ENCODE measurements at regions not wholly inside any gene's neighbourhood (a gene's known extent, or its start where the extent isn't known, plus 50 kb on each side); places are given as distances from the start of the nearest gene placed in this dataset.

DNA sequence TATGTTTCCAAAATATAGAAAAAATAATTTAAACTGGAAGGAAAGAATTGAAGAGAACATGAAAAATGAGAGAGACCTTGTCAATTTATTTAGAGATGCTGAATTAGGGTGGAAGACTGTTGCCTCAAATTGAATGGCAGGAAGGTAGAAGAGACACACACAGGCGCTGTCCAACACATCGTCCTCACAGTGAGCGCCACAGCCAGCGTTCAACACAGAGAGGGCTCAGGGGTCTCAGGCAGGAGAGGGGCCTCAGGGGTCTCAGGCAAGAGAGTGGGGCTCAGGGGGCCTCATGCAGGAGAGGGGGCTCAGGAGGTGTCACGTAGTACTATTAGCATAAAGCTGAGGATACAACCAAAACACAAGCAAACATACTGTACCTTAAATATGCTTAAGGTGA, 65.7 kb downstream of the TMEM18 start:
- DNase-seq, result no peak

DNA sequence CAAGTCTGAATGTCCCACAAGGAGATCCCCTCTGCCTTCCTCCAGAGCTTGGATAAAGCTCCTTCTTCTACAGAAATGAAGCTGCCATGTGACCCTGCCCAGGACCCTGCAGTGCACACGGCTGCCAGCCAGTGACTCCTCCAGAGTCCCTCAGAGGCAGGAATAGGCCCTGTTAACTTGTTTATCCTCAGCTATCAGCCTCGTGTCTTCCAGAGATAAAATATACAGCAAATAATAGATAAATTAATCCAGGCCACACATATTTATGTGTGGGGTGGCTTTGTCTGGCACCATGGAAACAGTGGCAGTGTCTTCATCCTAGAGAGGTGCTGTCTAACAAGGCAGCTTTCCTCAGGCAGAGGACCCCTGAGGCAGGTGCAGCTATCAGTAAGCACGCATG, 66.7 kb downstream of the TMEM18 start:
- no peak for DNase-seq

DNA sequence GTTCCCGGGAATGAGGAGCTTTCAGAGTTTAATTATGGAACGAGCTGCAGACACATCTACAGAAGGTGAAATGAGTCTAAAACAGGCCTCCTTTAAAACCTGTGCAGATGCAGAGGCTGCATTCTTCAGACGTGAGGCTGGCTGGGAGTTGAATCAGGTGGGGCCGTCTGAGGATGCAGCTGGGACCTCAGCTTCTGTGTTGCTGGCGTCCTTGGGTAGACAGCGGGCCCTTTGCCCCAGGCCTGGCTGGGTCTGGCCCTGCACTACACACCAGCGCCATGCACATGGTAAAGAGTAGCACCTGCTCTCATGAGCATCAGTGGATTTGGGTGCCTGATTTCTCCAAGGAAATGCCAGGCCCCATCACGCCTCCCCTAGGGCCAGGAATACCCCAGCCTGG, 67.3 kb downstream of the TMEM18 start:
- DNase-seq, result no peak

DNA sequence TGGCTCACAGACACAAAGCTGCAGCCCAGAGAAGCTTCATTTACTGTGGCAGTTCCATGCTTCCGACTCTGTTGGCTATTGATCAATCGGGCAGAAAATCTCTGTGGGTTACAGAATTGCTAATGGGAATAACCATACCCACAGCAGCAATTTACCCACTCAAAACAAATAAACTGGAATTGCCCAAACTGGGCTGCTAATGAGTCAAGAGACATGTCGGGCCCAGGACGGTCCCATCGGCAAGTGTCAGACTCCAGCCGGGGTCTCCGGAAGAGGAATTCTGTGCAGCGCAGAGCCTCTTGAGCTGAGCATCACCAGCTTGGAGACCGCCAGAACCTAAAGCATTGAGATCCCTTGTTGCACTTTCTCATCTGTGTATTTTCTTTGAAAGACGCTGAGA, 67.8 kb downstream of the TMEM18 start:
- DNase-seq, result no peak

DNA sequence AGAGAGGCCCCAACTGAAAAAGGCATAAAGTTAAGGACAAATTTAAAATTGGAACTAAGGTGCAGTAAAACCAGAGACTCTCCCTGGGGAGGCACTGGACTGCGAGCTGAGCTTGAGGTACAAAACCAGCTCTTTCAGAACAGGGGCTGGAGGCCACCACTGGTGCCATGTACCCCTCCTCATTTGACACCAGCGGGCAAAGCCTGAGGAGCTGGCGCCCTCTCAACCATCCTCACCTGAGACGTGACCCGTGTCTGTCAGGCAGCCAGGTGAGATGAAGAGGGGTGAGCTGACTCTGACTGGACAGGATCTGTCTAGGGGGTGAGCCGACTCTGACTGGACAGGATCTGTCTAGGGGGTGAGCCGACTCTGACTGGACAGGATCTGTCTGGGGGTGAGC, 68.5 kb downstream of the TMEM18 start:
- DNase-seq, result no peak

DNA sequence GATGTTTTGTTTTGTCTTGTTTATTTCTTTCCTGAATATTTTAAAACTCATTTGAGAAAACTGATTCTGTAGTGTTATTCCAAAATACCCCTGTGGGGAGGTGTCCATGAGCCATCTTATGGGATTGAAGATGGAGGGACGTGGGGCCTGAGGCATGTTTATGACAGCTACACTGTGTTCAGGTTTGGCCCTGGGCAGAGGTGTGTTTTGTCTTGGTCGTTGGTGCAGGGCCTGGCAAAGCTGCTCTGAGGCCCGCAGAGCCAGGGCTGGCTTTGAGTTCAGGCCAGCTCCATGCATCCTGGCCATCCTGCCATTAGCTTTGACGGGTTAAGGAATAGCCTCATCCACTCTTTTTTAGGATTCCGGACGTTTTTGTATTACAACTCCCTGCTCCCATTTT, 68.9 kb downstream of the TMEM18 start:
- no peak for DNase-seq

DNA sequence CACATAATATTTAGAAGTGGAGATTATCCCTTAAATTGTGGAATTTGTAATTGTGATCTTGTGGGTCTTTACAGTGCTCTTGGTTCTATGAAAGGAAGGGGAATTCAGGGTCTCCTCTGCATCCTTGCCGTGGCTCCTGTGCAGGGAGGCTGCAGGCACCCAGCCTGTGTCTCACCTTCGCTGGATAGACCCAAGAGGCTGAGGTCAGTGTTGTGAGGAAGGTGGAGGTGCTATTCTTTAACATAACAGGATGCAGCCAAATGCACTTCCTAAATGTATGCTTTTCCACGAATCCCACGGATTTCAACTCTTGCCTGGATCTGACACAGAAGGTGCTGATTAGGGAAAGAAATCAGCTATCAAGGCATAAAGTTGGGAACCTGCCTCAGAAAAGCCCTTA, 69.5 kb downstream of the TMEM18 start:
- DNase-seq, result no peak

DNA sequence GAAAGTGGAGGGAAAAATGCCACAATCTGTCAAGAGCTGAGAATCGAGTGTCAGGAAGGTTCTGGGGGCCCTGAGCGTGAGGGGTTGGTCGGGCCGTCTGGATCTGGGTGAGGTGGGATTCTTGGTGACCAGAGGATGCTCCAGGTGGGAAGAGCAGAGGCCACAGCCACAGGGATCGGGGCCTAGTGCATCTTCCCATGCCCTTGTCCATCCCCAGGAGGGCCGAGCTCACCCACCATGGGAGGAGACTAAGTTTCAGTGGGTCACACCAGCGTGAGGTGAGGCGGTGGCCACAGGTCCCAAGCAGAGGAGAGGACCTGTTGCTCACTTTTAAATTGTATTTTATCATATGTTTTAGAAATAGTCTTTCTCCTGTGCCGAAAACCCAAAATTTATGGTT, 70.0 kb downstream of the TMEM18 start:
- no peak for DNase-seq

DNA sequence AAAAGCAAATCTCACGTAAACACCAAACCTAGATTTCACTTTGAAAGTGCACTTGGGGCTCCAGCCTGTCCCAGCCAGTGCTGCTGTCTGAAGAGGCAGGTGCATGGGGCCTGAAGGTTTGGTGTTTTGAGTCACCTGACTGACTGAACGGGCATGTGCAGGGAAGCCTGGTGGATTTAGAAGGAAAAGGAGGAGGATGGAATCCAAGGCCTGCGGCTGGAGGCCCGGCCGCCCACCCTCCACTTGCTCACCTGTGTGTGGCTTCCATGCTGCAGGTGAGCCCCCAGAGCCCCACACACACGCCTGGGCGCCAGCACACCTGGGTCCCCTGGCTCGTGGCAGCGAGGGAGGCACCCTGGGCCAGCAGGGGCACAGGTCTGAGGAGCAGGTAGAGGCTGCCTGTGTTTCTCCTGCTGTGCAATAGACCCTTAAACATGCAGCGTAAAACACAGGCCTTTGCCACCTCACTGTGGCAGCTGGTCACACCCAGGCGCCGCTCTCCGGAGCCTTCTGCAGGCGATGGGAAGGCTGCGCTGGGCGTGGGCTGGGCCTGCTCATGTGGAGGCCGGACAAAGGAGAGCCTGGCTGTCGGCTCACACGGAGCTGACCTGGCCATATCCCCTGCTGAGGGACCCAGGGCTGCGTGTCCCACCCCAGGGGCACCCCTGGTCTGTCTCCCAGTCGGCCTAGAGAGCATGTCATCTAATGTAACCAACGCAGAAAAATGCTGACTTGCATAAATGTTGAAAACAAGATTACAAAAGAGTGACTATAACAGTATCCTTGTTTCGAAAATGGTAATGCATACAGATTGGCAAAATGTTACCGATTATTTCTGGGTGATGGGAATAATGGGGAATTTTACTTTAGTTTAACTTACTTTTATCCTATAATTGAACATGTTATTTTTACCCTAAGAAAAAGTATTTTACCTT, 71.3 kb downstream of the TMEM18 start:
- no peak for DNase-seq

DNA sequence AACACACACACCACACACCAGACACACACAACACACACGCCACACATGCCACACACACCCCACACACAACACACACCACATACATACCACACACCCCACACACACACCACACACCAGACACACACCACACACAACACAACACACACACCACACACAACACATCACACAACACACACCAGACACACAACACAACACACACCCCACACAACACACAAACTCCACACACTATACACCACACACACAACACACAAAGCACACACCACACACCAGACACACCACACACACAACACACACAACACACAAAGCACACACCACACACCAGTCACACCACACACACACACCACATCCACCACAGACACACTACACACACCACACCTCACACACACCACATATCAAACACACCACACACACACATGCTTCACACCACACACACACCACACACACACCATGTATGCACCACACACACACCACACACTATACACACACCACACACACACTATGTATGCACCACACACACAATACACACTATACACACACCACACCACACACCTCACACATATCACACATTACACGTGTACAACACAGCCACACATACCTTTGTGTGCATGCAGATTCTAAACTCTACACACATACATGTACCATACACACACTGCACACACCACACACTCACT, 72.2 kb downstream of the TMEM18 start:
- no peak for DNase-seq

DNA sequence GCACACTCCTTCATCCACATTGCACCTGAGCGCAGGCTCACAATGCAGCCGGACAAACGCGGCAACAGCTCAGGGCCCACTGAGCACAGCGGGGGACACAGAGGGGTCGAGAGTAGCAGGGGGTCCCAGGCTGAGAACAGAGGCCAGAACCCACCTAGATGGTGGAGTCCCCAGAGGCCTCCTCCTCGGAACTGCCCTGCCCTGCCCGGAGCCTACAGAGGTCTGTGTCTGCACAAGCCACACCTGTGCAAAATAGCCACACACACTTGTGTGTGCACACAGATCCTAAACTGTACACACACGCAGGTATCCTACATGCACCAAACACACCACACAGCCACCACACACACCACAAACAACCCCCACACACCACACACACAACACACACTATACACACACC, 72.8 kb downstream of the TMEM18 start:
- DNase-seq, result no peak

DNA sequence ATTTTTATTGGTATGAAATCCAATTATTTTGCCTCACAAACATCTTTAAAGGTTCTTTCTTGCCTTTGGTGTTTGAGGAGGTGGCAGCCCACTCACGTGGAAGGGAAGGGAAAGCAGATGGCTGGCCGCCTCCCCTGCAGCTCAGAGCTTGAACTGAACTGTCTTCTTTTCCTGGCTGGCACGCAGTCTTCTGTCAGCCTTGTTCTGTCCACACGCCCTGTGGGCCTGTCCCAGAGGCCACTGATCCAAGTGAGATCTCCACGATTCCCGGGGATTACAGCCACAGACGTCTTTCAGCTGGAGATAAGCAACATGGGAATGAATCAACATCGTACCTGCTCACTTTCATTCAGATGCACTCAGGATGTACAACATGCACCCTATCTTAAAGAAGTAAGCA, 73.3 kb downstream of the TMEM18 start:
- DNase-seq, result no peak

DNA sequence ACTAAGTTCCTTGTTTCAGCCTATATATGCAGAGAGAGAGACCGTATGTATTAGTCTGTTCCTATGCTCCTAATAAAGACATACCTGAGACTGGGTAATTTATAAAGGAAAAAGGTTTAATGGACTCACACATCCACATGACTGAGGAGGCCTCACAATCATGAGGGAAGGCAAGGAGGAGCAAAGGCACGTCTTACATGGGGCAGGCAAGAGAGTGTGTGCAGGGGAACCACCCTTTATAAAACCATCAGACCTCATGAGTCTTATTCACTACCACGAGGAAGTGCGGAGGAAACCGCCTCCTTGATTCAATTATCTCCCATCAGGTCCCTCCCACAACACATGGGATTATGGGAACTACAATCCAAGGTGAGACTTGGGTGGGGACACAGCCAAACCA, 73.8 kb downstream of the TMEM18 start:
- DNase-seq, result no peak

DNA sequence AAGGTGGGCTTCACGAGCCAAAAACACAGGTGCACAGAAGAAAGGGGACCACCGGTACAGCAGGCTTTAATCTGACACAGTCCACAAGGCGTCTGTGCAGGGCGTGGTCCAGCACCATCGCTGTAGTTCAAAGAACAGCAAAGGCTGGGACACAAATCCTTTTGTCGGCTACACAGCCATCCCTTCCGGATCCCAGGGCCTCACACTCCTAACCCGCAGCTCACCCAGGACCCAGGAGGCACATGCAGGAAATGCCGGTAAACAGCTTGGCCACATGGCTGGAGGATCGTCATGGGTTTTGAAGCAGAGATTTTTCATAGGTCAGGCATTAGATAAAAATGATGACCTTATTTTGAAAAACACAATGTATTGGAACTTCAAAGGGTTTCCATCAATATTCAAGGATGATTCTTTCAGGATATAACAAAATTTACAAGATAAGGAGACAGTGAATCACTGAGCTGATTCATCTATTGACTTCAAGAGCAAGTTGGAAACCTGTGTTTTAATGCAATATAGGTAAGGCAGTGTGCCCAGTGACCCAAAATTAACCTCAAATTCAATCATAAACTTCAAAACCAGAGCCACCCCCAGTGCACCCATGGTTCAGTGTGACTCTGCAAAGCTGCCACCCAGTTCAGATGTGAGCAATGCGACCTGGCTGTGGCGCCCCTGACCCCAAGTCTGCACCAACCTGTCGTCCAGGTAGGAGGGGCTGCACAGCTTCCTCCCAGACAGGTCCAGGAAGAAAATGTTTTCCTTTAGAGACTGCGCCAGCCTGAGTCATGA, 74.4 kb downstream of the TMEM18 start:
- no peak for DNase-seq

DNA sequence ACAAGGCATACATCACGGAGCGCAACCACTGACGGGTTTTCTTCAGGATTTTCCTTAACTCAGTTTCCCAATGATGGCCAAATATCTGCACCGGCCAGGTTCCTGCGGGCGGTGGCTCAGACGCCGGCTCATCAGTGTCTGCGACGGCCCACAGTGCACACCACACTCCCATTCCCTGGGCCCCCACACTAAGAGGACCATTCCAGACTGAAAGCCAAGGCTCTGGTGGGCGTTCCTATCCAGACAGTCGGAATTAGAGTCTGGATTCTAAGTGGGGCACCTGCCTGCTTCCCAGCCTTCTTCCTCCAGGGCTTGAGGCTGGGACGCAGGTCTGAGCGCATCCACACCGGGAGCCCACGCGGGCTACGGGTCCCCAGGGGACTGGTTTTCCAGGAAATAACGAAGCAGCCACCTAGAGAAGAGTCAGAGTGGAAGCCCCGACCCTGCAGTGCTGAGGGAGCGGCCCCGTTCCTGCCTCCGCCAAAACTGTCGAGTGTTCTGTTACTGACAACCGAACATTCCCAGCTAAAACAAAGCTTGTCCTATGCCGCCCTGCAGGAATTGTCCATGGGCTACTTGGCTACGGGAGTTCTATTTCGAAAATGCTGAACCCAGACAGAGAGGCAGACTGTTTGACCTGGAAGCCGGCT, 75.3 kb downstream of the TMEM18 start:
- no peak for DNase-seq

DNA sequence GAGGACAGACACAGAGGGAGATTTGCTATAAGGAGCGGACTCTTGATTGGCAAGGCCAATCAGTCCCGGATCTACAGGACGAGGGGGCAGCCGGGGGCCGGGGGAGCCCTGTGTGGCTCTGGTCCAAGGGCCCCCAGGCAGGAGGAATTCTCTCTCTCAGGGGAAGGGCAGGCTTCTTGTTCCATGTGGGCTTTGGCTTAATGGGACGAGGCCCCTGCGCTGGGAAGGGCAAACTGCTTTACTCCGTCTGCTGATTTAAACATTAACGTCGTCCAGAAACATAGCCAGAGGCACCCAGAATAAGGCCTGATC, 75.9 kb downstream of the TMEM18 start:
- DNase-seq, result no peak

DNA sequence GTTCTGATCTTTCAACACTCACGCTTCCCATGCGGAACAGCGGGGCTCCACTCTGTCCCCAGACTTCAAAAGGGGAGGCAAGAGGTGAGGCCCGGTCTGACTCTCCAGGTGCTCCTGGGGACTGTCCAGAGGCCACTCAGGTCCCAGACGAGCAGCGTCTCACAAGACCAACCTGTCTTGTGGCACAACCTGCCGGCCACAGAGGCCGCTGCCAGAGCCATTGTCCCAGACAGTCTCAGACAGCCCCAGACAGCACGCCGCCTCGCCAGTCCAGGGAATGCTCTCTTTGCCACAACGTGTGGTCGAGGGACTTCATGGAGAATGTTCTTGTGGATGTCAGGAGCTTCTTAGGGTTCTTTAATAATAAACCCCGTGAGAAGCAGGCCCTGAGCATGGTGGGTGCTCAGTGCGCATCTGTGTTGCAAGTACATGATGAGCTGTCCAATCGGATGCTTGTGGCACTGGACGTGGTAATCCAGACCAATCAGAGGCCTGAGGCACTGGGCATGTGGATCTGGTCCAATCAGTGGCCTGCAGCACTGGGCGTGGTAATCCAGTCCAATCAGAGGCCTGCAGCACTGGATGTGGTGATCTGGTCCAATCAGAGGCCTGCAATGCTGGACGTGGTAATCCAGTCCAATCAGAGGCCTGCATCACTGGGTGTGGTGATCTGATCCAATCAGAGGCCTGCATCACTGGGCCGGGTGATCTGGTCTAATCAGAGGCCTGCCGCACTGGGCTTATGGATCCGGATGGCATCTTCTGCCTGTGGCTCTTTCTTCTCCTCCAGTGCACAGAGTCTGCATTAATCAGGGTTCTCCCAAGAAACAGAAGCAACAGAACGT, 76.4 kb downstream of the TMEM18 start:
- no peak for DNase-seq

DNA sequence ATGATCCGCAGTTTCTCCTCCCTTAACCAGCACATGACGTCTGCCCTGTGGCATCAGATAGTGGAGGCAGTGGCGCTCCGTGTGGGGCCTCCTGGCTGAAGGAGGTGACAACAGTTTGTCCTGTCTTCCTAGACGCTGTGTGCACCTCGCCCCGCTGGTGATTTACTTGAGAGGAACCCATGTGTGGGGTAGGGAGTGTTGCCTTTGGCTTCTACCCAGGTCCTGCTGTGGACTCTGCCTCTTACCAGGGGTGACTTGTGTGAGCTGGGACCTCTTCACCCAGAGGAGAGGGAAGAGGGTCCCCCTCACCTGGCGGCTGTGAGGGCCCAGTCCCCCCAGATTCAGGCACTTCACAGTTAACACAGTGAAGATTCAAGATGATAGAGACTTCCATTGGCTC, 77.6 kb downstream of the TMEM18 start:
- DNase-seq, result no peak

DNA sequence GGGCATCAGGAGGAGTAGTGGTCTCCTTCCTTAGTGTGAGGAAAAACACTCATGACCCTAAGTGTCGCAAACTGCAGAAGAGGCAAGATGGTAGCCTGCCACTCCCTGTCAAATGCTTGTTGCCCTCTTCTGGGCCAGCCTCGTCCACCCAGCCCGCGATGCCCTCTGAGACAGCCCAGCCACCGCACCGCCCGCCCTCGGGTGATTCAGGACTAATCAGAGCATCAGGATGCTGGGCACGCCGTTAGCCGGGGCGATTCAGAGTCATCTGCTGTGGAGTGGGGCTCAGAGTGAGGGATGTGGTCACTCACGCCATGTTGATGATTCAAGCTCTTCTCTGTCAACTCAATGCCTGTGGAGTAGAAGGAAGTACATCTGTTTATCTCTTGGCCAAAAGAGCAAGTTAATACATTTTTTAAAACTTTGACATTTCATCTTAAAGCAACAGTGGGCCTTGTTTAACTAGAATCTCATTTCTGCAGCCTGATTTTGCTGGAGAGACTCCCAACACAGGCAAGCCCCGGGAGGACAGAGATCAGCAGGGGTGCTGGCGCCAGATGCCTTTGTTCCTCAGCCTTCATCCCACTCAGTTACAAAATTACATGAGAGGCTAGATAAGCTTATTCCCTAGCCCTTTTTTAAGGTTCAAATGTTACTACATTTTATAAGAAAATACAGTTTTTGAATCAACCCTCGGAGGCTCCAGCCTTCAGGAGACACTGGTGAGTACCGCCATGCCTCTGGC, 79.0 kb downstream of the TMEM18 start:
- no peak for DNase-seq

DNA sequence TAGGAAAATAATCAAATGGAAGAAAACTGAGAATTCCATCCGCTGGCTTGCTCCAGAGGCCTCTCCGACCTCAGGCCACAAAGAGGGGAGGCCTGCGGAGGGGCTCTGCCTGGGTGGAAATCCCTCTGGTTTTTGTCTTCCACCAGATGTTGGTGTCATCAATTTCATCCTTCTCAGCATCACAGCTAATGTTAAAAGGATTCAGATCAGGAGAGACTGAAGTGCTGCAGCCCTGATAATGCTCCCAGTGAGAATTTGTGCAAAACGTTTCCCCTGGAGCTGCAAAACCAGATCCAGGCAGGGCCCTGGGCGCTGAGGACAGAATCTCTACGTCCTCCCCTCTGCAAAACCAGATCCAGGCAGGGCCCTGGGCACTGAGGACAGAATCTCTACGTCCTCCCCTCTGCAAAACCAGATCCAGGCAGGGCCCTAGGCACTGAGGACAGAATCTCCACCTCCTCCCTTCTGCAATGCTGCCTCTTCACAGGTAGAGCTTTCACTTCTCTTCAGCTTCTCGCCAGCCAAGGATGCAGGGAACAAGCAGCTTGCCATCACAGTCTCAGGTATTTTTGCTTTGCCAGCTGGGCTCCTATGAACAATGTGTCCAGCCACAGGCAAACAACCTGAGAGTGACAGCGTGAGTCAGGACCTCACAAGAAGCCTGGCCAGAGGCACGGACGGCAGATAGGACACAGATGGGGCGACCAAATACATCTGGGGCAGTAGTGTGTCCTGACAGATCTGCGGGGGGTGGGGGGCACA, 81.2 kb downstream of the TMEM18 start:
- no peak for DNase-seq

All from occipital lobe (tissue), 1 donor.